Tibial artery (tissue), 4 donors: ENCODE measurements at regions not wholly inside any gene's neighbourhood (a gene's known extent, or its start where the extent isn't known, plus 50 kb on each side); places are given as distances from the start of the nearest gene placed in this dataset.
A peak's percentile ranks its signal among the peaks of the same experiment; 100 is the strongest.

Source experiments
- DNase-seq, 2 donors: peaks; one replicate each; pipeline ENCODE4 v3.0.0-alpha.2; 2019
- H3K27ac ChIP-seq, 2 donors: fragments of 200-600 bp; sonication (generic) in 1 of 2; 1 replicate in 1 of 2; 2 replicates in 1 of 2; pipeline ENCODE4 v1.5.1; 2018 to 2019; ENCODE audit warnings: mild to moderate bottlenecking in 1 of 2
- H3K27me3 ChIP-seq, 2 donors: fragments of 200-600 bp; sonication (generic) in 1 of 2; one replicate each; pipeline versions ENCODE4 v1.5.1 to v1.6.0; 2016 to 2019
- H3K36me3 ChIP-seq, 3 donors: fragments of 200-600 bp; sonication (generic) in 2 of 3; one replicate each; pipeline ENCODE4 v1.5.1; 2016 to 2019; ENCODE audit warnings: mild to moderate bottlenecking in 2 of 3
- H3K4me1 ChIP-seq, 4 donors: fragments of 200-600 bp; sonication (generic) in 2 of 4; 1 replicate in 3 of 4; 2 replicates in 1 of 4; pipeline ENCODE4 v1.5.1; 2016 to 2019
- H3K4me3 ChIP-seq, 2 donors: fragments of 200-600 bp; sonication (generic) in 1 of 2; 1 replicate in 1 of 2; 2 replicates in 1 of 2; pipeline ENCODE4 v1.5.1; 2018 to 2019; ENCODE audit warnings: mild to moderate bottlenecking in 2 of 2
- H3K9me3 ChIP-seq, 3 donors: fragments of 200-600 bp; sonication (generic) in 1 of 3; one replicate each; pipeline ENCODE4 v1.5.1; 2016 to 2019
- CTCF ChIP-seq, 2 experiments: fragments of 200-600 bp in 1 of 2; fragments of 450-650 bp in 1 of 2; IDR thresholded peaks; one replicate each; pipeline ENCODE4 v1.5.1; 2017 to 2019; ENCODE audit warnings: antibody characterized with exemption in 2 of 2, mild to moderate bottlenecking in 1 of 2, moderate library complexity in 1 of 2
- intact Hi-C: fragments of 100-400 bp; cut with DNase I; formaldehyde crosslinking; loops from one replicate; pipeline ENCODE4 v1.15.0; 2023; ENCODE audit warnings: low total_unique reads

GRCh38 chr10:23693501-23693901 is 254.6 kb downstream of the OTUD1 start:
- TF ChIP-seq CTCF (IDR thresholded peaks at IDR 0.05) = no peak
- H3K4me1 ChIP-seq = peaks cover 0 to 18% (median 9%) of the 10 kb centered on the region in 4 donors
- H3K9me3 ChIP-seq = no peaks in the 10 kb centered on the region
- H3K27me3 ChIP-seq = peaks cover 0 to 36% of the 10 kb centered on the region in 2 donors
- intact Hi-C loops = no loop called here
- H3K4me3 ChIP-seq = no peak overlapping the region
- DNase-seq = no peak
- no peak overlapping the region for H3K27ac ChIP-seq
- H3K36me3 ChIP-seq = no peaks in the 10 kb centered on the region

GRCh38 chr10:23693925-23694324 is 255.1 kb downstream of the OTUD1 start:
- H3K4me1 ChIP-seq = peaks cover 0 to 18% (median 9%) of the 10 kb centered on the region in 4 donors
- no peaks in the 10 kb centered on the region for H3K36me3 ChIP-seq
- no peak for TF ChIP-seq CTCF (IDR thresholded peaks at IDR 0.05)
- DNase-seq = no peak
- H3K27me3 ChIP-seq = peaks cover 0 to 36% of the 10 kb centered on the region in 2 donors
- no peak overlapping the region for H3K4me3 ChIP-seq
- no peak overlapping the region for H3K27ac ChIP-seq
- intact Hi-C loops = no loop called here
- H3K9me3 ChIP-seq = no peaks in the 10 kb centered on the region

GRCh38 chr10:23694446-23694920 is 255.6 kb downstream of the OTUD1 start:
- peaks cover 0 to 18% (median 9%) of the 10 kb centered on the region in 4 donors for H3K4me1 ChIP-seq
- no peak for TF ChIP-seq CTCF (IDR thresholded peaks at IDR 0.05)
- H3K9me3 ChIP-seq = no peaks in the 10 kb centered on the region
- no peak for DNase-seq
- peaks cover 0 to 36% of the 10 kb centered on the region in 2 donors for H3K27me3 ChIP-seq
- H3K4me3 ChIP-seq = peak overlapping the region in 1 of 2 donors; percentile 9
- intact Hi-C loops = no loop called here
- H3K27ac ChIP-seq = no peak overlapping the region
- H3K36me3 ChIP-seq = no peaks in the 10 kb centered on the region

- Histone ChIP-seq H3K27me3 (peaks cover 0 to 36% of the 10 kb centered on the region in 2 donors), H3K27ac (no peak overlapping the region), H3K4me1 (peaks cover 0 to 18% (median 9%) of the 10 kb centered on the region in 4 donors), H3K9me3 (no peaks in the 10 kb centered on the region), H3K4me3 (peak overlapping the region in 1 of 2 donors; percentile 9), H3K36me3 (no peaks in the 10 kb centered on the region)
- intact Hi-C loops = no loop called here
- TF ChIP-seq CTCF (IDR thresholded peaks at IDR 0.05) = no peak
- DNase-seq = no peak
Observed at GRCh38 chr10:23694921-23695824, 256.3 kb downstream of the OTUD1 start.

GRCh38 chr10:23695825-23696420 is 257.0 kb downstream of the OTUD1 start:
- TF ChIP-seq CTCF (IDR thresholded peaks at IDR 0.05) = no peak
- intact Hi-C loops = no loop called here
- Histone ChIP-seq H3K4me1 (peaks cover 0 to 18% (median 9%) of the 10 kb centered on the region in 4 donors), H3K27me3 (peaks cover 0 to 36% of the 10 kb centered on the region in 2 donors), H3K9me3 (no peaks in the 10 kb centered on the region), H3K4me3 (no peak overlapping the region), H3K36me3 (no peaks in the 10 kb centered on the region), H3K27ac (no peak overlapping the region)
- DNase-seq = no peak
